ENCODE measurements at regions not wholly inside any gene's neighbourhood (a gene's known extent, or its start where the extent isn't known, plus 50 kb on each side); places are given as distances from the start of the nearest gene placed in this dataset.

DNA sequence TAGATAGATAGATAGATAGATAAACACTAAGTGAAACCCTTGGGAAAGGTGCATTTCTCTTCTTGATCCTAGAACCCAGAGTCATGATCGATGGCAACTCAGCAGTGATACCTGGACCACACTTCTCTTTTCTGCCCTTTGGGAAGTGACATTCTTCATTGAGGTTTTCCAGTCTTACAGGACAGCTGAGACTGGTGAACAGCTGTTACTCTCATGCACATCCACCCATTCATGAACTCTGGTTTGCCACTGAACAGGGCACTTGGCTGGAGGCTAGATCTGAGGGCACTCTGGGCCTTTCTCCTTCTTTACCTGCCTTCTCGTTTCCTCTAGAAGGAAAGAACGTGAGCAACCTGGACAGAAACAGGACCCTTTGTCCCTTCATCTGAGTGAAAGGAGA lies 164.5 kb downstream of the DRD1 start:
- no peak for DNase-seq (ENCODE audit: extremely low read depth, low read depth)
- TF ChIP-seq, protein P1, sequence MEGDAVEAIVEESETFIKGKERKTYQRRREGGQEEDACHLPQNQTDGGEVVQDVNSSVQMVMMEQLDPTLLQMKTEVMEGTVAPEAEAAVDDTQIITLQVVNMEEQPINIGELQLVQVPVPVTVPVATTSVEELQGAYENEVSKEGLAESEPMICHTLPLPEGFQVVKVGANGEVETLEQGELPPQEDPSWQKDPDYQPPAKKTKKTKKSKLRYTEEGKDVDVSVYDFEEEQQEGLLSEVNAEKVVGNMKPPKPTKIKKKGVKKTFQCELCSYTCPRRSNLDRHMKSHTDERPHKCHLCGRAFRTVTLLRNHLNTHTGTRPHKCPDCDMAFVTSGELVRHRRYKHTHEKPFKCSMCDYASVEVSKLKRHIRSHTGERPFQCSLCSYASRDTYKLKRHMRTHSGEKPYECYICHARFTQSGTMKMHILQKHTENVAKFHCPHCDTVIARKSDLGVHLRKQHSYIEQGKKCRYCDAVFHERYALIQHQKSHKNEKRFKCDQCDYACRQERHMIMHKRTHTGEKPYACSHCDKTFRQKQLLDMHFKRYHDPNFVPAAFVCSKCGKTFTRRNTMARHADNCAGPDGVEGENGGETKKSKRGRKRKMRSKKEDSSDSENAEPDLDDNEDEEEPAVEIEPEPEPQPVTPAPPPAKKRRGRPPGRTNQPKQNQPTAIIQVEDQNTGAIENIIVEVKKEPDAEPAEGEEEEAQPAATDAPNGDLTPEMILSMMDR (IDR thresholded peaks at IDR 0.05; ENCODE audit: low read depth, low read length): no peak

DNA sequence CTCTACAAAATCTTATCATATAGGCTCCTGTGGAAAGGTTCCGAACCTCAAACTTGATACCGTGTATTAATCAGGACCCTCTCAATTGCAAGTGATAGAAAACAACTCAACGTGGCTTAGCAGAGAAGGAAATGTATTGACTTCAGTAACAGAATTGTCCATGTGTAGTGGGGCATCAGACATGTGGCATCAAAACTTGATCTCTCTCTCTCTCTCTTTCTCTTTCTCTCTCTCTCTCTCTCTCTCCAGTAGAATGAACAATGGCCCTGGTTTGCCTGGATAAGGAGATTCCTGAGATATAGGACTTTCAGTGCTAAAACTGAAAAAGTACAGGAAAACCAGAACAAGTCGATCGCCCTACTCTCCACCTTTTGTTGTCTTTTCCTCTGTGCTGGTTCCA lies 168.2 kb downstream of the DRD1 start:
- no peak for DNase-seq (ENCODE audit: extremely low read depth, low read depth)
- TF ChIP-seq, protein P1 (IDR thresholded peaks at IDR 0.05; ENCODE audit: low read depth, low read length): no peak

DNA sequence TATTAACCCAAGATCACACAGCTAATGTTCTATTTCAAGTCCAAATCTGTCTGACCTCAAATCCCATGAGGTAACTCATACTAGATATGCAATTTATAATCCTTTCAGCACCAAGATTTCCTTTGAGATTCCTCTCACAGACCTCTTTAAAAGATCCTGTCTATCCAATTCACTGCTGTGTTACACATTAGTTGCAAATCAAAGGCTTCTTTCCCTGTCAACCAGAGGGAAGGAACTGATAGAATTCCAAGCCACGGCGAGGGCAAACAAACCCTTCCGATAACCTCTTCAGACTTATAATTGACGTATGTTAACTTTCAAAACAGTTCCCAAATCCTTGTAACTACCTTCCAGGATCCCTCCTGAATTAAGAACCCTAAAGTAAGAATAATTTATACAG lies 168.9 kb downstream of the DRD1 start:
- TF ChIP-seq, protein P1 (IDR thresholded peaks at IDR 0.05; ENCODE audit: low read depth, low read length): no peak
- no peak for DNase-seq (ENCODE audit: extremely low read depth, low read depth)

DNA sequence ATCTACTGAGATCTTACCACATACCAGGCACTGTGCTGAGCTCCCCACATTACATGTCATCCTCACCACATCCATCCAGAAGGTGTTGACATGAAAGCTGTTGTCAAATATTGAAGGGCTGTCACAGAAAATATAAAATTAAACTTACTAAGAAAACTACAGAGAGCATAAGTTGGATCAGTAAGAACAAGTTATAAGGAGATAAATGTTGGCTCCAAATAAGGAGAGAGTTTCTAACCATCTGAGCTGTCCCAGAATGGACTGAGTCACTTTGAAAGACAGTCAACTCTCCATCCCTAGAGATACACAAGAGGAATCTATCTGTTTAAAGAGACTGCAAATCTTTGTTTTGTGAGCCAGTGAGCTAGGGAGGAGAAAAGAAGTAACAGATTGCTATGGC lies 169.8 kb downstream of the DRD1 start:
- DNase-seq (ENCODE audit: extremely low read depth, low read depth): no peak
- TF ChIP-seq, protein P1 (IDR thresholded peaks at IDR 0.05; ENCODE audit: low read depth, low read length): no peak

DNA sequence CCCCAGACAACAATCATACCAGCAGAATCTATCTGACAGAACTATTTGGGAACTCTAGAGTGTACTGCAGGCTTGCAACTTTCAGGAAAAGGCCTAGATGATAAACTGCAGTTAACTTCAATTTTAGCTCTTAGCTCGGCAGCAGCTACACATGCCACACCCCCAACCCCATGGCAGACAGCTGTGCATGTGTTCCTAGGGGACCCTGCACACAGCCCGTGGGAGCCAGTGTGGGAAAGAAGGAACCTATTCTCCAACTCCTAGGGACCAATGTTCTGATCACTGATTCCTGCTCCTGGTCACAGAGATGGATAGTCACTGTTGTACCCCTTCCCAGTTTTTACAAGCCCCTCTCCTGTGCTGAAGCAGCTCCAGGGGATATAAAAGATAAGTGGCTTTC lies 179.6 kb downstream of the DRD1 start:
- TF ChIP-seq, protein P1 (IDR thresholded peaks at IDR 0.05; ENCODE audit: low read depth, low read length): no peak
- no peak for DNase-seq (ENCODE audit: extremely low read depth, low read depth)

DNA sequence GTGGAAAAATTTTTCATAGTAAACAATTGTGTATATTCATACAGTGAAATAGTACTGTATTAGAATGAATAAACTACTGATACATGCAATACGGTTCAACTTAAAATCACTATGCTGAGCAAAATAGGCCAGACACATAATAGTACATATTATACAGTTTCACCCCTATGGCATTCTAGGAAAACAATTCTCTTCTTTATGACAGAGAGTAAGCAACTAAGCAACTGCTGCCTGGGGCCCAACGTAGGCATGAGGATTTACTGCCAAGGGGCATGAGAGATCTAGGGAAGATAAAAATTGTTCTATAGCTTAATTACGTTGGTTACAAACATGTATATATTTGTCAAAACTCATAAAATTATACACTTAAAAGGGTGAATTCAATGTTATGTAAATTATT lies 180.2 kb downstream of the DRD1 start:
- no peak for DNase-seq (ENCODE audit: extremely low read depth, low read depth)

DNA sequence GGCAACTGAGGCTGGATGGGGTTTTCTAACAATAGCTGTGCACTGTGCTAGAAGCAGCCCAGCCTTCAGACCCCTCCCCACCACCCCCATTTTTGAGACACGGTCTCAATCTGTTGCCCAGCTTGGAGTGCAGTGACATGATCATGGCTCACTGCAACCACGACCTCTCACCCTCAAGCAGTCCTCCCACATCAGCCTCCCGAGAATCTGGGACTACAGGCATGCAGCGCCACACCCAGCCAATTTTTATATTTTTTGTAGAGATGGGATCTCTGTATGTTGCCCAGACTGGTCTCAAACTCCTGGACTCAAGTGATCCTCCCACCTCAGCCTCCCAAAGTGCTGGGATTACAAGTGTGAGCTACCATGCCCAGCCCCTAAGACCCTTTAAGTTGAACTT lies 182.5 kb downstream of the DRD1 start:
- no peak for DNase-seq (ENCODE audit: extremely low read depth, low read depth)

More for the DNA sequence above, 180.2 kb downstream of the DRD1 start:
- TF ChIP-seq, protein P1 (IDR thresholded peaks at IDR 0.05; ENCODE audit: low read depth, low read length): no peak

More for the DNA sequence above, 182.5 kb downstream of the DRD1 start:
- TF ChIP-seq, protein P1 (IDR thresholded peaks at IDR 0.05; ENCODE audit: low read depth, low read length): no peak

Measured in AG09319 (cell line).